OCI-LY7 (cell line): ENCODE measurements at regions not wholly inside any gene's neighbourhood (a gene's known extent, or its start where the extent isn't known, plus 50 kb on each side); places are given as distances from the start of the nearest gene placed in this dataset.

Experiments used
- BruUV-seq: library from RNA; stranded (reverse); fragments of 400-500 nt; replicated peaks from 2 replicates; lab custom pipeline; 2021; lab: Mats Ljungman, UMichigan
- CTCF ChIA-PET: fragments of 300-600 bp; sonication (Branson Sonifier 250); formaldehyde crosslinking; loops from one replicate; lab custom pipeline; 2022; ENCODE audit warnings: antibody characterized with exemption; ENCODE audit not compliant: unreplicated experiment; lab: Charles Lee
- POLR2A ChIA-PET: fragments of 300-600 bp; sonication (Branson Sonifier 250); formaldehyde crosslinking; loops from one replicate; lab custom pipeline; 2022; ENCODE audit warnings: antibody characterized with exemption; lab: Charles Lee
- DNase-seq: peaks from one replicate; pipeline ENCODE4 v3.0.0-alpha.2; 2015; ENCODE audit warnings: low spot score
- H2AFZ ChIP-seq: fragments of 200-600 bp; sonication (generic), shearing (Covaris generic); 2 replicates; pipeline ENCODE4 v1.6.1; 2014; ENCODE audit warnings: mild to moderate bottlenecking, antibody characterized with exemption, low read length, moderate library complexity
- H3K27ac ChIP-seq: fragments of 200-600 bp; sonication (generic); 2 replicates; pipeline ENCODE4 v1.5.1; 2014; ENCODE audit warnings: mixed run types, low read depth, mild to moderate bottlenecking, moderate library complexity, low read length, inconsistent platforms; ENCODE audit not compliant: poor library complexity, severe bottlenecking
- H3K36me3 ChIP-seq: fragments of 200-600 bp; sonication (generic); 2 replicates; pipeline ENCODE4 v1.6.1; 2014; ENCODE audit warnings: mild to moderate bottlenecking, antibody characterized with exemption, low read length, moderate library complexity, mixed read lengths; ENCODE audit not compliant: insufficient read depth
- H3K4me1 ChIP-seq: fragments of 200-600 bp; sonication (generic); 2 replicates; pipeline ENCODE4 v1.5.1; 2014; ENCODE audit warnings: mild to moderate bottlenecking, low read length; ENCODE audit not compliant: insufficient read depth, poor library complexity, severe bottlenecking
- H3K4me2 ChIP-seq: fragments of 200-600 bp; sonication (generic); 2 replicates; pipeline ENCODE4 v1.6.1; 2014; ENCODE audit warnings: mild to moderate bottlenecking, low read length
- H3K4me3 ChIP-seq: fragments of 200-600 bp; sonication (generic); 2 replicates; pipeline ENCODE4 v1.5.1; 2014; ENCODE audit warnings: mild to moderate bottlenecking, low read depth, low read length; ENCODE audit not compliant: poor library complexity, severe bottlenecking
- H3K79me2 ChIP-seq: fragments of 200-600 bp; sonication (generic); 2 replicates; pipeline ENCODE4 v1.6.1; 2016; ENCODE audit warnings: low read depth, mild to moderate bottlenecking, low read length, moderate library complexity, mixed read lengths; ENCODE audit not compliant: insufficient read depth
- H3K9me2 ChIP-seq: fragments of 200-600 bp; sonication (generic); 2 replicates; pipeline ENCODE4 v1.6.1; 2016; ENCODE audit warnings: mild to moderate bottlenecking, low read length, mixed read lengths; ENCODE audit not compliant: insufficient read depth
- H3K9me3 ChIP-seq: fragments of 200-600 bp; sonication (generic); 2 replicates; pipeline ENCODE4 v1.6.1; 2014; ENCODE audit warnings: mild to moderate bottlenecking, mixed run types, low read length, mixed read lengths
- H4K20me1 ChIP-seq: fragments of 200-600 bp; sonication (generic); 2 replicates; pipeline ENCODE4 v1.6.1; 2014; ENCODE audit warnings: mild to moderate bottlenecking, antibody characterized with exemption, low read length, moderate library complexity, mixed read lengths; ENCODE audit not compliant: insufficient read depth
- EZH2phosphoT487 ChIP-seq: fragments of 200-600 bp; sonication (generic); IDR thresholded peaks from 2 replicates; pipeline ENCODE4 v1.6.1; 2018; ENCODE audit warnings: low read depth, borderline replicate concordance, mild to moderate bottlenecking, mixed run types, antibody characterized with exemption, low read length, moderate library complexity, mixed read lengths
- intact Hi-C: fragments of 100-400 bp; cut with micrococcal nuclease; formaldehyde crosslinking; loops from one replicate; pipeline ENCODE4 v1.10.0; 2022; ENCODE audit not compliant: unreplicated experiment
- TF ChIP-seq, protein P1 (sequence below): fragments of 200-600 bp; sonication (generic); conservative IDR thresholded peaks from 2 replicates; pipeline ENCODE4 v1.5.1; 2014; ENCODE audit warnings: mild to moderate bottlenecking, antibody characterized with exemption, low read length, moderate library complexity, mixed read lengths

DNA sequence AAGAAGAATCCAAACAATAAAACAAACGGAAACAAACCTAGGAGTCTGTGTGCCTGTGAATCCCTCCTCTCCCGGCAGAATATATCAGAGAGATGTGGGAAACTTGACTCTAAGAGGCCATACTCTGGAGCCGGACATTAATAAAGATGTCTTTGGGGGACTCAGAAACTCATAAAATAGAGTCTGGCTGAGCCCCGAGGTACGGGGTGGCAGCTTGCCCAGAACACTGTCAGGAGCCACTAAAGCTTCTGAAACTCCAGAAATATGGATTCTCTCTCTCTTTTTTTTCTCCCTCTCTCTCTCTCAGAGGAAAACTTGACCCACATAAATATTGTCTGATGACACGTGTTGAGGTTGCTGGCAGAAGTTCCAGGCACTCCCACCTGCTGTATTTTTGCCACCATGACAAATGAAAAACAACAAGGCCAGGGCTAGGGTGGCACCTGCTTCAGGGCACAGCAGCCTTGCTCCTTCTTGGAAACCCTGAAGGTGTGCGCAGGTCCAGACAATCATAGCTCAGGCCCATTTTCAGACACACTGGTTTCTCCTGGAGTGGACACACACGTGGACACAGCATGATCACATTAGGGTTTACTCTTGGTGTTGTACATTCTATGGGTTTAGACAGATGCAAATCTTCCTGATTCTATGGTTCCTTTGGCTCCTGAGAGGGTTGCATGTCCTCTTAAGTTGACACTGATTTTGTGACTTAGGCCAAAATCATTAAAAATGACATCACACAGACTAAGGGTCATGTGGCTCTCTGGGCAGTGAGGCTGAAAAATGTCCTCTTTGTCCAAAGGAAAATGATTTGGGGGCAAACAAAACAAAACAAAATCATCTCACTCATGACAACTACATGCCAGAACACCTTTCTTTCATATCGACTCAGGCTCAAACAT lies 282.6 kb upstream of the IRX3 start:
- Histone ChIP-seq H3K36me3 (no peaks in the 10 kb centered on the region), H4K20me1 (no peaks in the 10 kb centered on the region), H3K27ac (no peak overlapping the region), H3K4me3 (no peak overlapping the region), H3K9me2 (no peaks in the 10 kb centered on the region), H3K4me2 (no peak overlapping the region), H3K4me1 (no peaks in the 10 kb centered on the region), H2AFZ (no peak overlapping the region), H3K79me2 (no peaks in the 10 kb centered on the region), H3K9me3 (no peaks in the 10 kb centered on the region)
- DNase-seq = no peak
- CTCF ChIA-PET = no interaction called here
- BruUV-seq = no TSS peak
- intact Hi-C loops = no loop called here
- no peak for TF ChIP-seq EZH2phosphoT487
- TF ChIP-seq, protein P1, sequence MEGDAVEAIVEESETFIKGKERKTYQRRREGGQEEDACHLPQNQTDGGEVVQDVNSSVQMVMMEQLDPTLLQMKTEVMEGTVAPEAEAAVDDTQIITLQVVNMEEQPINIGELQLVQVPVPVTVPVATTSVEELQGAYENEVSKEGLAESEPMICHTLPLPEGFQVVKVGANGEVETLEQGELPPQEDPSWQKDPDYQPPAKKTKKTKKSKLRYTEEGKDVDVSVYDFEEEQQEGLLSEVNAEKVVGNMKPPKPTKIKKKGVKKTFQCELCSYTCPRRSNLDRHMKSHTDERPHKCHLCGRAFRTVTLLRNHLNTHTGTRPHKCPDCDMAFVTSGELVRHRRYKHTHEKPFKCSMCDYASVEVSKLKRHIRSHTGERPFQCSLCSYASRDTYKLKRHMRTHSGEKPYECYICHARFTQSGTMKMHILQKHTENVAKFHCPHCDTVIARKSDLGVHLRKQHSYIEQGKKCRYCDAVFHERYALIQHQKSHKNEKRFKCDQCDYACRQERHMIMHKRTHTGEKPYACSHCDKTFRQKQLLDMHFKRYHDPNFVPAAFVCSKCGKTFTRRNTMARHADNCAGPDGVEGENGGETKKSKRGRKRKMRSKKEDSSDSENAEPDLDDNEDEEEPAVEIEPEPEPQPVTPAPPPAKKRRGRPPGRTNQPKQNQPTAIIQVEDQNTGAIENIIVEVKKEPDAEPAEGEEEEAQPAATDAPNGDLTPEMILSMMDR = no peak
- POLR2A ChIA-PET = no interaction called here

DNA sequence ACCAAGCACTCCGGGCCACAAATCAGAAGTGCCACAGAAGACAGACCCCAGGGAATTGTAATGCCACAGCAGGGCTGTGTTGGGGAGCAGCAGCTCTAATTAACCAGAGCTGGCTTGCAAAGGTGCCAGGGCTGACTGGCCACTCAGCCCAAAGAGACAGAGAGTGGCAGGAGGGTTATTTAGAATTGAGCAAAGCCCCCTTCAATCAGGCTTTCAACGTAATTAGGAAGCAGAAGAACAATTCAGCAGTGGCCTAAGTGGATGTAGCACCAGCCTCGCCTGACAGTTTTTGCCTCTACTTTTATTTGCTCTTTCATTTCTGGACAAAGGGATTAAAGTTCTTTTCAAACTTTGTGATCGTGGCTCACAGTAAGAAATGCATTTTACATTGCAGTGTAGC lies 278.3 kb upstream of the IRX3 start:
- H4K20me1 ChIP-seq = no peaks in the 10 kb centered on the region
- no peaks in the 10 kb centered on the region for H3K4me1 ChIP-seq
- no peaks in the 10 kb centered on the region for H3K9me3 ChIP-seq
- TF ChIP-seq EZH2phosphoT487 = no peak
- TF ChIP-seq, protein P1 = no peak
- no TSS peak for BruUV-seq
- no peak overlapping the region for H3K27ac ChIP-seq
- POLR2A ChIA-PET = no interaction called here
- DNase-seq = no peak
- no peak overlapping the region for H3K4me2 ChIP-seq
- H2AFZ ChIP-seq = no peak overlapping the region
- no peaks in the 10 kb centered on the region for H3K36me3 ChIP-seq
- CTCF ChIA-PET = no interaction called here
- intact Hi-C loops = no loop called here
- H3K4me3 ChIP-seq = no peak overlapping the region
- no peaks in the 10 kb centered on the region for H3K9me2 ChIP-seq
- H3K79me2 ChIP-seq = no peaks in the 10 kb centered on the region

DNA sequence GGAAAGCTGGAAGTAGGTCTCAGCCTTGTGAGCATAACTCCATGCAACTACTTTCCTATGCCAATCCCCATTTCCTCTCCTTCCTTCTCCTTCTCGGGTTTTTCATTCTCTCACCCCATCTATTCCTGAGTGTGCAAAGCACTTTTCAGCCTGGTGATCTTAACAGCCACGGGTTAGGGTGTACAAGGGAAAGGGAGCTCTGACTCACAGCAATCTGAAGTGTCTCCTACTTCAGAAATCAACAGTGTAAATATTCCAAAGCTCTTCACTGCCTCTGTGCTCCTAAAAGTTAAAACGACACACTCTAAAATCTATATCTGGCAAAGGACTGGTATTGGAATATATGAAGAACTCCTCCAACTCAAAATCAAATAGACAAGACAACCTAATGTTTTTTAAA lies 268.0 kb upstream of the IRX3 start:
- H3K4me3 ChIP-seq = no peak overlapping the region
- TF ChIP-seq, protein P1 = no peak
- no peak for TF ChIP-seq EZH2phosphoT487
- CTCF ChIA-PET = no interaction called here
- no peak overlapping the region for H3K4me2 ChIP-seq
- H3K27ac ChIP-seq = no peak overlapping the region
- H3K9me3 ChIP-seq = no peaks in the 10 kb centered on the region
- H3K4me1 ChIP-seq = no peaks in the 10 kb centered on the region
- no peaks in the 10 kb centered on the region for H3K36me3 ChIP-seq
- H3K9me2 ChIP-seq = no peaks in the 10 kb centered on the region
- no peak for DNase-seq
- no TSS peak for BruUV-seq
- H2AFZ ChIP-seq = no peak overlapping the region
- H3K79me2 ChIP-seq = no peaks in the 10 kb centered on the region
- intact Hi-C loops = no loop called here
- POLR2A ChIA-PET = no interaction called here
- no peaks in the 10 kb centered on the region for H4K20me1 ChIP-seq
